GM21360 (cell line): ENCODE measurements at regions not wholly inside any gene's neighbourhood (a gene's known extent, or its start where the extent isn't known, plus 50 kb on each side); places are given as distances from the start of the nearest gene placed in this dataset.

Experiments used
- ATAC-seq: cut with Tn5 transposase; IDR thresholded peaks from one replicate; pipeline ENCODE4 v1.9.1; 2021; ENCODE audit warnings: mild to moderate bottlenecking, moderate library complexity; ENCODE audit not compliant: unreplicated experiment

DNA sequence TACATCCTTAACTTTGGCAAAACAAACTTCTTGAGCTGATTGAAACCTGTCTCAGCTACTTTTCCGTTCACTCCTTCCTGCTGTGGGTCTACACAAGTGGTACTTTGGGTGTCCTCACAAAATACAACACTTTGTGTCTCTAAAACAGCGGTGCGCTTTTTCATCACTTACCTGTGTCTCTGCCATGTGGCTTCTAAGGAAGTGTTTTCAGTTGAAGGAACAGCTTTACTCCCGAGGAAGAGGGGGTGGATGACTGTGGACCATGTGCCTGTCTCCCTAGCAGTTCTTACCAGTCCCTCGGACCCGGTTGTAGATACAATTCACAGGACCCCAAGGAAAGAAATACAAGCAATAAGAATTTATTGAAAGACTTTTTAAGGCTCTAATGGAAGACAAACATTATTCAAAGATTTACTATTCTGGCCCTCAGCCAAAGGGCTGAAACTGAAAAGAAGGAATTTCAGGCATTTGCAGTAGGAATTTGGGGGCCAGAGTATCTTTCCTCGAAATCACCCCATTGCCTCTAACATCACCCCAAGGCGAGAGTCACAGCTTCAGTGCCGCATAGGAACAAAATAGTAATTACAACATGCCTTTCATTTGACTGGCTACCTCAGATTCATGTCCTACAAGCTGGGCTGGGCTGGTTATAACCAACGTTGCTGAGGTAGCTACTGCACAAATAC lies 246.3 kb downstream of the ACTR3B start:
- ATAC-seq = no peak

DNA sequence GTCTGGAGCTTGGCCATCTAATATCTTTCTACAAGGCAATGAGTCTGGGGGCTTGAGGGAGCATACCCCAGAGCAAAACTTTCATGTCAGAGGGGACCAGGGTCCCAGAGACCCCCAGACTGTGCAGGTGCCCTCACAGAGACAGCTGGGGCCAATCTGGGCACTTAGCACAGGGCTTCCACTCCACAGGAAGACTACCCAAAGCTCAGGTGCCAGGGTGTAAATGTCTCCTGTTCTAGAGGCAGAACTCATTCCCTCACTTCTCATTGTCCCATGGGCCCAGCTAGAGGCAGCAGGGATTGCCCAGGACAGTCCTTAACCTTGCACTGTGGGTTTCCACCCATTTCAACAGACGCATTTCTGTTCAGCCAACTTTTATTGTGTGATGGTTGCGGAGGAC lies 246.9 kb downstream of the ACTR3B start:
- no peak for ATAC-seq

DNA sequence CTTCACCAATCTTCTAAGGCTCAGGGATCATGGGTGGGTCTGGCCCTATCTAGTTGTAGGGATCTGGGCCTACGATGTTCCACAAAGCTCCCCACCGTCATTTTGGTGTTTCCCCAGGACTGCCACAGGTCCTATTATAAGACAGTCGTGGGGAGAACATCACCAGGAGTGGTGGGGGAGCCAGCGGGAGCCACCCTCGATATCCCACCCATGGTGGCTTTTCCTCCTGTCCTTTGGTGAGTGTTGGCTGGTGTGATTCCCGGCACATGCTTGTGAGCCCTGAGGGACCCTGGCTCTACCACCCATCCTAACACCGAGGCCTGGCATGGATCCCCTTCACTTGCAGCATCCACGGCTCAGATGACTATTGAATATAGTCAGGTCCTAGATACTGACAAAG lies 247.4 kb downstream of the ACTR3B start:
- no peak for ATAC-seq

DNA sequence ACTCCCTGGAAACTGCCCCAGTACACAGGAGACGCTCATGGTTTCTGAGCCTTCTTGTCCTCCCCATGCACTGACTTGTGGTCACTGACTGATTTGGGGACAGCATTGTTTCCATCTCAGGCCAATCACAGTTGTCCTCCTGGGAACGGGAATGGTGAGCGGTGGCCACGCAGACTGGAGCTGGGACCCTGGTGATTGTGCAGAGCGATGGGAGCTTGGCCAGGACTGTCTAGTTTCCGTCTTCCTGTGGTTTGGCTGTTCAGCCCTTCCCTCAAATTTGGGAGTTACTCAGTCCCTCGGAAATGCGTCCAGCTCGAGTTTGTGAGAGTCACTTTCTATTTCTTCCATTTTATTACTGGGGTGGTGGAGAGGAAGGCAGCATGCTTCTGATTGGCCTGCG lies 250.9 kb downstream of the ACTR3B start:
- no peak for ATAC-seq

DNA sequence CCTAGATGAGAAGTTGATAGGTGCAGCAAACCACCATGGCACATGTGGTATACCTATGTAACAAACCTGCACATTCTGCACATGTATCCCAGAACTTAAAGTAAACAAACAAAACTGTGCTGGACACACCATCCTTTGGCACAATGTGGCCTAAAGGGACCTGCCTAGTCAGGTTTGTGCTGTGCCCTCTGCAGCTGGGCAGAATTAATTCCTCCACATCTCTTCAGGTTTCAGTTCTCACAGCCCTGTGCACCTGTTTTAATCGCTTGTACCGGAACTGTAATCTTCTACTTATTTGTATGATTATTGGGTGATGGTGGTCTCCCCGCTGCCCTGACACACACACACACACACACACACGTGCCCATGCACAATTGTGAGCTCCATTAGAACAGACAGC lies 252.7 kb downstream of the ACTR3B start:
- ATAC-seq = no peak

DNA sequence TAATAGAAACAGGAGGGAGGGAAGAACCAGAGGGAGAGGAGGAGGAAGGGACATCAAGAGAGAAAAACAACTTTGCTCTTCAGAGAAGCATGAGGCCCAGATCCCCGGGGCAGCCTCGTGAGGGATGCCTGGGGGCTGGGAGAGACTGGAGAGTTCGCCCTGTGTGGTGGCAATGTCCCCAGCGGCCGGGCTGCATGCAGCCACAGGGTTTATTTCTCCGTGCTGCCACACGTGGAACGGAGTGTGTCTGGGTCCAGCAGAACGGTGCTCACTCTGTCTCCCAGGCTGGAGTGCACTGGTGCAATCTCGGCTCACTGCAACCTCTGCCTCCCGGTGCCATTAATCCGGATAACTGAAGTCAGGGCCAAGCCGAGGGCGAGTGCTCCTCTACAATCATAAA lies 257.7 kb downstream of the ACTR3B start:
- no peak for ATAC-seq

DNA sequence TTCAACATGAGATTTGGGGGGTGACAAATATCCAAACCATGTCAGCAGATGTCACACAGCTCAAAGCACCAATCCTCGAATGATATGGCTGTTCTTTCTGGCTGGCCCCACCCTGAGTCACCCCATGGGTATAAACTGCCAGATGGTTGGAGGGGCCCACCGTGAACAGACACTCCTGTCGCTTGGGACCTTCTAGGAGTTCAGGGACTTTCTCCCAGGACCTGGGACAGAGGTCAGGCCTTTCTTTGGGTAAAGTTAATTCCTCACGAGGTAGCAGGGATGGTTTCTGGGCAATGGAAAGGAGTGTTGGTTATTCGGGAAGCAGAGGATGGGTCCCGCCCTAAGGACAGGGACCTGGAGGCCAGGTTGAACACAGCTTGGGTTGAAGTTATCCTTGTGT lies 262.0 kb downstream of the ACTR3B start:
- no peak for ATAC-seq

DNA sequence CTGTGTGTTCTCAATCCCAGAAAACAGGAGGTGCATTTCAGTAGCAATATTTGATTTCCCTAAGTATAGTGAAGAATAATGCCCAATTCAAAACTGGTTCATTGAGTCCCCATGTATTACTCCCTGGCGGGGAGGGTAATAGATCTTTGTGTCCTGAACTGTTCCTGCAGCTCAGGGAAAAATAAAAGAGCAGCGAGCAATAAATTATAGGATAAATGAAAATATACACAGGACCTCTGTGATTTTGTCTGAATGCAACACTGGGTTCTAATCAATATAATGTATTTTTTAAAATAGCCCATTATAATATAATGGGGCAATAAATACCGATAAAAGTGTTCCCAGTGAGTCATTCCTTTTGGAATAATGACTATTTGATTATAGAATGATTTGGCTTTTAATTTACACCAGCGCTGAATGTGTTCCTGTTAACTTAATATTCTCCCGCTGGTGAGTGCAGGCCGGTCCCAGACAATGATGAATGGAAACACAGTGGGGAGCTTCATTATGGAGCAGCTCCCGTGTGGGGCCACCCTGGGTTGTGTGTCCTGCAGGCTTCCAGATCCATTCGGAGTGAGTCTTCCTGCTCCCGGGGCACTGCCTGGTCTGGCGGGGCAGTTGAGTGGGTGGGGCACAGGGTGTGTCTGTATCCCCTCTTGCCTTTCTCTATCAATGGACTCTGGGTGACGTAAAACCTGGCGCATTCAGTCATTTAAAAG lies 263.1 kb downstream of the ACTR3B start:
- ATAC-seq = no peak

DNA sequence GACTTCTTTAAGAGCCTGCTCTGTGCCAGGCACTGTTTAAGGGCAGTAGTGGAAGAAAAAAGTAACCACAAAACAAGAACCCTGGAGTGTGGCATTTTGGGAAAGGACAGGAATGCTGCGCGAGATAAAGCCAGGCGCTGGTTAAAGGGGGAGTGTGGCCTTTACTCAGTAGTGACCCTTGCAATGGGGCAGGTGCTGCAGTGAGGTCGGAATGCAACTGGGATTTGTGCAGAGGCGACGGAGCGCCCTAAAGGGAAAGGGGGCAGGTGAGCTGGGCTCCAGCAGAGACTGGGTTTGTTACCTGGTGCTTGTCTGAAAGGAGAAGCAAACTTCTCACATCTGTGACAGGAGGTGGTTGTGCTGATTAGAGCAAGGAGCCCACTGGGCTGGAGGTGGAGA lies 263.6 kb downstream of the ACTR3B start:
- no peak for ATAC-seq

DNA sequence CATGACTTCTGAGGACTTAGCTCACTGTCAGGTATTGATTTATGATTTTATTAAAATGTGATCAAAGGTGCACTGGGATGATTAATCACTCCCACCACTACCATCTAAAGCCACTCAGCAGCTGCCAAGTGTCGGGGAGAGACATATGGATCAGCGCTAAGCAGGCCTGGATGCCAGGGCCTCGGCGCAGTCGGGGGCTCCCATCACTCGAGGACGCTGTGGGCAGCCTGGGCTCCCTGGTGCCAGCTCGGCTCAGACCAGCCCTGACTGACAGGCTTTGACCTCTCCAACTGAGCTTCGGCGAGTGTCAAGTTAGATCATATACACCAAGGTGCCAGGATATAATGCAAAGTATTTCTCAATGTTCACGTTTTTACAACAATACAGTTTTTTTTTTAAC lies 267.7 kb downstream of the ACTR3B start:
- ATAC-seq = no peak

DNA sequence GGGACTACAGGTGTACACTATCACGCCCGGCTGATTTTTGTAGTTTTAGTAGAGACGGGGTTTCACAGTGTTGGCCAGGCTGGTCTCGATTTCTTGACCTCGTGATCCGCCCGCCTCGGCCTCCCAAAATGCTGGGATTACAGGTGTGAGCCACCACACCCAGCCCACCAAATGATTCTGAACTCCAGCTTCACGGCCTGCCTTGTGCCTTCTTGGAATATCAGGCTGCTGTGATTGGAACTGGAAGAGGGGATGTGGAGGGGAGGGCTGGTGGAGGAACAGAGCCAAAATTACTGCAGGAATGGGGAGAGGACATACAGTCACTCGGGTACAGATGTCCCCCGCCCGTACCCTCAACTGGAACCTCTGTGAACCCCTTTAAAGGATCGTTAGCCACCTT lies 268.4 kb downstream of the ACTR3B start:
- ATAC-seq = no peak

DNA sequence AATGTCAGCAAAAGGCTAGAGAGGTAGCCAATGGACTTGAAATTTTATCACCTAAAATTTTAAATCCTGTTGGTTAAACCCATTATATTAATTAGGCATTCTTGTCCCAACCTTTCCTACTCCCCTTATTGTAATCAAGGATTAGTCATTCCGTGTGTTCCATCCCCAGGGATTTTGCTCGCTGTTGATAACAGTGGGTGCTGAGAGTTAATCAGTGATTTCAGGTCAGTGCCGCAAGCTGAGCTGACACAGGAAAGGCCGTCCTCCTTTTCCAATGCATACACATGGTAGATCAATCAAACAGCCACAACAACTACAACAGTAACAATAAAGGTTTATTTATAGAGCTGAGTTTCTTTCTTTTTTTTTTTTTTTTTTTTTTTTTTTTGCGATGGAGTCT lies 271.4 kb downstream of the ACTR3B start:
- ATAC-seq = no peak

DNA sequence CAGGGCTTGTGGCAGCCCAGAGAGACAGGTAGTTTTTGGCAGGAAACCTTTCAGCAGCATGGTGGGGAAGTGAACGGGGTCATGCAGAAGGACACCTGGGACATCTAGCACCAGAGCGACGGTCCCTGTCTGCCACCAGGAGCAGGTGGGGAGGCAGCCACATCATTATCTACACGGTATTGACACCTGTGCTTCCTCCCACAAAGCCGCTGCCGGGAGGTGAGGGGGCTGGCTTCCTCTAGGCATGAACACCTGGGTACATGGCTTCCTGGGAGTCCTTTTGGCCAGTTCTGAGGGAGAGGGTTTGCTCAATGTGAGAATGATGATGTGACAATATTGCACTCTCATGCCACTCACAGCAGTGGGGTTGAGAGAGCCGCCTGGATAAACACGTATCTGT lies 275.2 kb downstream of the ACTR3B start:
- no peak for ATAC-seq

DNA sequence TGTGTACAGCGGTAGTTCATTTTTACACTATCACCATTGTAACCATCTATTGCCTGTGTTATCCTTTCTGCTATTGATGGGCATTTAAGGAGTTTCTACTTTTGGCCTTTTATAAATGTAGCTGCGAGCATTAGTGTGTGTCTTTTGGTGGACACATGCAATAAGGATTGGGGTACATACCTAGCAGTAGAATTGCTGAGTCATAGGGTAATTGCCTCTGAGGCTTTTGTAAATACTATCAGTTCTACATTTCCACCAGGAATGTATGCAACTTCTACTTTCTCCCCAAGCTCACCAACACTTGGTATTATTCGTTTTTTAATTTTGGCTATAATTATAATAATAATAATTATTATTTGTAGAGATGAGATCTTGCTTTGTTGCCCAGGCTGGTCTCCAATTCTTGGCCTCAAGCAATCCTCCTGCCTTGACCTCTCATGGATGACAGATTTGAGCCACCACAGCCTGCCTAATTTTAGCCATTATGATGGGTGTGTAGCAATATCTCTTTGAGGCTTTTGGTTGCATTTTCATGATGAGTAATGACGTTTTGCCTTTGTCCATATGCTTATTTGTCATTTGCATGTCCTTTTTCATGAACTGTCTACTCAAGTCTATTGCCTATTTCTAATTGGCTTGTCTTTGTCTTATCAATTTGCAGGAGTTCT lies 277.0 kb downstream of the ACTR3B start:
- no peak for ATAC-seq

DNA sequence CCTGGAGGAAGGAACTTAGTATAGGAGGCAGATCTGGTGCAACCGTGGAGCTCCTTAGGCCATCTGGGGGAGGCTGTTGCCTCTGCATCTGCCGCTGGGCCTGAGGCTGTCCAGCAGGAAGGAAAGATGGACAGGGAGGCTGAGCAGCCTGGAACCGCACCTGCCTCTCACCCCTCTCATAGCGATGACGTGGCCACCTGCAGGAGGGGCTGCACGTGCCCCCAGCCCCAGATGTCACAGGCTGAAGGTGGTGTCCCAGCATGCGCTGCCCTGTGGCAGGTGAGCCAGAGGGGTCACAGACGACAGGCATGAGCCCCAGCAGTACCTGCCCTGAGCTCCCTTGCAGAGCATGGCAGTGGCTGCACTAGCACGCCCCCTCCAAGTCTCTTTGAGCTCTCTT lies 283.9 kb downstream of the ACTR3B start:
- no peak for ATAC-seq

DNA sequence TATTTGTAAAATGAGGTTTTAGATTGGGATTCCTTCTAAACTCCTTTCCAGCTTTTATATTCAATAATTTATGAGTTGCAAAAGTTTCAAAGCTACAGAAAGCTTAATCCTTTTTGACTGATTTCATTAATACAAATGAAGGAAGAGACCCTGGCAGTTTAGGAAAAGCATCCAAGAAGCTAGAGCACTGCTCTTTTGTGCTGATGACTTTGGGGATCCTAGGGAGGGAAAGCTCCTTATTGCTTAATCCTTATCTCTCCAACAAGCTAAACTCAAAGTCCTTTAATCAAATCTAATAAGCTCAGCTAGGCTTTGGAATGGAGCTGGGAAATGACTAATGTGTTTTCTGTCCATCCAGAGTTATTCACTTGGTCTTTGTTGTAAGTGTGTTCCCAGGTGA lies 285.4 kb downstream of the ACTR3B start:
- no peak for ATAC-seq

DNA sequence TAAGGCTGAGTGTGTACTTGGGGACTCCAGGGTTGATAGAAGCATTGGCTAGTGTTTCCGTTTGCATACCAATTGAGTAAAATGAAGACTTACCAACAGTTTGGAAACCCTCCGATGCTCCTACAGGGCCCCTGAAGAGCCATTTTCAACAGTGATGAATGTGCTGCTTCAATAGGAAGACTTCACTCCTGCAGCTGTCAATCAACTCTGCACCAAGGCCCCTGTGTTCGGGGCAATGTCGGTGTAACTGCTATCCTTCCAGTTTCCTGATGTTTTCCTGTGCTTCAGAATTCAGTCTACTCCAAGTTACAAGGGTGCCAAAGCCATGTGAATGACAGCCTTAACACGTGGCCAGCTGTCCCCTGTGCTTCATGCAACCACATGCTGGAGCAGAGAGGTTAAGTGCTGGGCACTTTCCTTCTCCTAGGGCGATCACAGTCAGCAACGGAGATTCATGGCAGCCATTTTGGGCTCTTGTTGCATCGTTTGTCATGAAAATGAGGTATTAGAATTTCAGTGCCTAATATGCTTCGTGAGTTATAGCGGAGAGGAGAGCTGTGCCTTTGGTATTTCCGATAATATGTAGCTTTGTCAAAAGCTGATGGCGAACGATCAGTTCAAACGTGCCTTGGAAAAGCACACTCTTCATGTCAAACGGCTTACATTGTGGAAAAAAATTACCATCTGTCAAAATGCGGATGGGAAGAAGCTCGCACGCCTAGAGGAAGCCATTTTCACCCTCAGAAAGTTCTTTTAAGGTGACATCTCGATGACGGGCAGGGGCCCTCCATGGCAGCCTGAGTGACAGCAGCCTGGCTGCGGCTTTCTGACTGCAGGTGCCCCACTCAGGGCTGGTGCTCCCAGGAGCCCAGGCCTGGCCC lies 287.8 kb downstream of the ACTR3B start:
- ATAC-seq = no peak

DNA sequence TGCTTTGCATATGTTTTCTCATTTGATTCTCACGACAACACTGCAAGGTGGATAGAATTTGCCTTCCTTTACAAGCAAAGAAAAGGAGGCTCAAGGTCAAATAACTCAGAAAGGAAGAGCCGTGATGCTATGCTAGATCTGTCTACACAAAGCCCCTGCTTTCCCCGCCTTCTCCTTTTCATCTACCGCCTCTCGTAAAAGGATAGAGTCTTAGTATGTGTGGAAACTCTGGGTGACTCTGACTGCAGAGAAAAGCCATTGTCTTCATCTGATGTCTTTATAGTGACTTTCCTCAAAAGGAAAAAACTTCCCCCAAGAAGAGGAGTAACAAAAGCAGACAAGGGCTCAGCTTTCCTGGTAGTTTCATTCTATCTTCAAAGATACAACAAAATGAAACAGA lies 292.7 kb downstream of the ACTR3B start:
- no peak for ATAC-seq

DNA sequence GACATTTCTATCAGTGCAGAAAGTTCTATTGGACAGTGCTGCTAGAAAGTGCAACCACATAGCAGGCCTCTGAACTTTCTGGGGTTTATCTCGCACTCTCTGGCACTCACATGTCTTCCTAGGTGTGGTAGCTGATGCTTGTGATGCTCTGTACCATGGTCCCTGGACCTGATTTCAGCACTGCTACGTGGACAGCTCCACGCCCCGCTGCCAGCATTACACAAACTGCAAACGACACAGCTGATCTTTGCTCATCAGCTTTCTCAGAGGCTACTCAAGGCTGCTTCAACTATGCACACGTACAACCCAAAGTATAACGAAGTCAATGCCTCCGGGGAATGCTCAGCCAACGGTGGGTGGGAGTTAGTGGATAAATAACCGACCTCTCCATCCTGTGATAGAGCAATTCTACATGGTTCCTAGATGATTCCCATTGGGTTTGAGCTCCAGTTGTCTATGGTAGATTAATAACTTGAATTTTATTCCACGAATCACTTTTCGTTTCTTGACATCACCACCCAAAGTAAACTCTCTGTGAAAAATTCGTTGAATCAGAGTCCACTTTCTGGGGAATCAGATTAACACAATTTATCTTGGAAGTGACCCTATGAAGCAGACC lies 302.5 kb downstream of the ACTR3B start:
- no peak for ATAC-seq

DNA sequence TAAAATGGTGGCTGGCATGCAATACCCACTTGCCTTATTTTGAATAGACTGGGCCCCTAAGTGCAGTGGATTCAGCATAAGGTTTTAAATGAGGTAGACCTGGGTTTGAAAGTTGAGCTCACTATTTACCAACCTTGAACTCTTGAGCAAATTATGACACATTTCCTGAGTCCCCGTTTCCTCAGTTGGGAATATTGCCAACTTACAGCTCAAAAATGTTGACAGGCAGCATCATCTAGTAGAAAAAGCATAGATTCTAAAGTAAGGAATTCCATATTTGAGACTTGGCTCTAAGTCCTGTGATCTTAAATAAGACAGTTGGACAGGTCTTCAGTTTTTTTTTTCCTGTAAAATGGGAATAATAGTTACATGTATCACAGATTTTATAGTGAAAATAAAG lies 305.5 kb downstream of the ACTR3B start:
- no peak for ATAC-seq

DNA sequence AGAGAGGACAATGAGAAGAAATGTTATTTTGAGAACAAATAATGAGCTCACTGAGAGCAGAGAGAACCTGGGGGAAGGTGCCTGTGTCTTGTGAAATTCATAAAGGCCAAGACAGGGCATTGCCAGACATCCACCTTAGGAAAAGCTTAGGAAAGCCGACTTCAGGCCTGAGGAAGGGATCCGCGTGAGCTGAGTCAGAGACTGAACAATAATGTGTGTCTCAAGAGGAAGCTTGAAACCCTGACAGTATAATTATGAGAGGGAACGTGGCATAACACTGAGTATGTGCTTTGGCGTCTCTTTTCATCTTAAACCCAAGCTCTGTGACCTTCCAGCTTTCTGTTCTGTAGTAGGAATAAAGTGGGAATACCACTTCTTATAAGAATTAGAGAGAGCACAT lies 307.2 kb downstream of the ACTR3B start:
- ATAC-seq = no peak
